Bronchial epithelial cell (primary cell): ENCODE measurements at regions not wholly inside any gene's neighbourhood (a gene's known extent, or its start where the extent isn't known, plus 50 kb on each side); places are given as distances from the start of the nearest gene placed in this dataset.
"Not testable (repeated sequence)": the region's sequence is repeated elsewhere in the genome, so short reads cannot be mapped to it uniquely, and the experiment has no call there.

Experiments used
- DNase-seq: peaks from one replicate; pipeline ENCODE4 v3.0.0-alpha.2; 2010; ENCODE audit warnings: low read depth
- FAIRE-seq: peaks from 2 replicates; lab custom pipeline; 2011; peaks lifted over from hg19 to GRCh38; lab: Jason Lieb, UNC
- H3K27me3 ChIP-seq: 2 replicates; pipeline ENCODE4 v1.5.1; 2011; ENCODE audit warnings: low read length; ENCODE audit not compliant: control insufficient read depth, insufficient read depth
- H3K36me3 ChIP-seq: 2 replicates; pipeline ENCODE4 v1.5.1; 2011; ENCODE audit warnings: low read length; ENCODE audit not compliant: control insufficient read depth, insufficient read depth
- H3K4me3 ChIP-seq: 2 replicates; pipeline ENCODE4 v1.5.1; 2011; ENCODE audit warnings: mild to moderate bottlenecking, low read depth, low read length, control low read depth
- CTCF ChIP-seq: IDR thresholded peaks from 2 replicates; pipeline ENCODE4 v1.5.1; 2011; ENCODE audit warnings: mild to moderate bottlenecking, moderate library complexity, low read length, control low read depth, inconsistent platforms; ENCODE audit not compliant: insufficient read depth, severe bottlenecking

- no peak for DNase-seq
- no peaks in the 10 kb centered on the region for H3K27me3 ChIP-seq
- TF ChIP-seq CTCF: no peak
- no peak for FAIRE-seq
- H3K4me3 ChIP-seq: no peak overlapping the region
- no peaks in the 10 kb centered on the region for H3K36me3 ChIP-seq
These were observed 123.0 kb upstream of the SGCE start for GRCh38 chr7:94778711-94779459.

DNA sequence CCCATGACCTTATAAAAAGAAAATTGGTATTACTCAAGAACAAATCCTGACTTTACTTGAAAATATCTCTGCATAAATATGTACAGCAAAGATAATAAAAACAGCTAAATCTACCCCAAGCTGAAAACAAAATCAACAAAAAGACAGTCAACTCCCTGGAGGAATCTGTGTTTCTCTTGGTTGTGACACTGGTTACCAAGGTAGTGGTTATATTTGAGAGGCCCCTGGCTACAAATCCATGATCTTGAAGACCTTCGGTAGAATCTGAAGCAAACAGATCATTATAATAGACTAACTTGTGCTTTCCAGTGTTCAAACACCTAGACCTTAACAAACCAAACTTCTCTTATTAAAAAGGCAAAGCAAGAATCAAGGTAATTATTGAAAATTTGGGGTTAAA, 123.9 kb upstream of the SGCE start:
- Histone ChIP-seq H3K4me3 (no peak overlapping the region), H3K36me3 (no peaks in the 10 kb centered on the region), H3K27me3 (no peaks in the 10 kb centered on the region)
- TF ChIP-seq CTCF: no peak
- DNase-seq (no peak), FAIRE-seq (no peak)

DNA sequence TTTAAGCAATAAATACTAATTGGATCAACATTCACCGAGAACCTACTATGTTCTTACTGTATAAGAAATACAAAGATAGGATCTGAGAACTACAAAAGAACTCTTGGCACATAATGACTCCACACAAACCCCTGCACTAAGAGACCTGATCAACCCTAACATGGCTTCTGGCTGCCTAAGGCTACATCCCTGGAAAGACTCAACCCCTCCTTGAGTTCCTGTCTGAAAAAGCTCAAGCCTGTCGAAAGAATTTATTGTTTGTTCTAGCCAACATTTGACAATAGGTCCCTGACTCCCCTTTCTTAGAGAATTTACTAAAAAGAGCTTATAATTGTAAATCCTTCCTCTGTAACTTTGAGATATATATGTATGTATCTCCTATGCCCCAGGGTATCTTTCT, 125.3 kb upstream of the SGCE start:
- no peak overlapping the region for H3K4me3 ChIP-seq
- TF ChIP-seq CTCF: no peak
- FAIRE-seq: no peak
- DNase-seq: no peak
- H3K27me3 ChIP-seq: no peaks in the 10 kb centered on the region
- no peaks in the 10 kb centered on the region for H3K36me3 ChIP-seq

GRCh38 chr7:94782777-94783176, 124.6 kb upstream of the PPP1R9A start:
- TF ChIP-seq CTCF: no peak
- no peaks in the 10 kb centered on the region for H3K27me3 ChIP-seq
- FAIRE-seq (no peak), DNase-seq (no peak)
- no peaks in the 10 kb centered on the region for H3K36me3 ChIP-seq
- H3K4me3 ChIP-seq: no peak overlapping the region

- Histone ChIP-seq H3K4me3 (no peak overlapping the region), H3K36me3 (no peaks in the 10 kb centered on the region), H3K27me3 (no peaks in the 10 kb centered on the region)
- FAIRE-seq (no peak), DNase-seq (no peak)
- no peak for TF ChIP-seq CTCF
These were observed 120.1 kb upstream of the PPP1R9A start for GRCh38 chr7:94787285-94787684.

DNA sequence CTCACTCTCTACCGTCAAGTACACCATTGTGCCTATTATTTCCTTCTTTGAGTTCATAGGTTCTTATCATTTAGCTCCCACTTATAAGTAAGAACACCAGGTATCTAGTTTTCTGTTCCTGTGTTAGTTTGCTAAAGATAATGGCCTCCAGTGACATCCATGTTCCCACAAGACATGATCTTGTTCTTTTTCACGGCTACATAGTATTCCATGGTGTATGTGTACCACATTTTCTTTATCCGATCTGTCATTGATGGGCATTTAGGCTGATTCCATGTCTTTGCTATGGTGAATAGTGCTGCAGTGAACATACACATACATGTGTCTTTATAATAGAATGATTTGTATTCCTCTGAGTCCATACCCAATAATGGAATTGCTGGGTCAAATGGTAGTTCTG, 119.0 kb upstream of the PPP1R9A start:
- DNase-seq, H3K27me3 ChIP-seq, H3K4me3 ChIP-seq, FAIRE-seq, H3K36me3 ChIP-seq: not testable (repeated sequence)
